ENCODE measurements at regions not wholly inside any gene's neighbourhood (a gene's known extent, or its start where the extent isn't known, plus 50 kb on each side); places are given as distances from the start of the nearest gene placed in this dataset.
"Not testable (repeated sequence)": the region's sequence is repeated elsewhere in the genome, so short reads cannot be mapped to it uniquely, and the experiment has no call there.

GRCh38 chr1:104056786-104057185 is 307.1 kb downstream of the AMY1C start:
- no peak overlapping the region for H3K4me3 Mint-ChIP-seq
- 85% methylated on average over 7 of the region's 8 CpGs for whole genome bisulfite sequencing (ENCODE audit: insufficient coverage)
- intact Hi-C loops (cut with micrococcal nuclease): no loop called here
- no peak for TF ChIP-seq CTCF (IDR thresholded peaks at IDR 0.05)
- no peak for TF ChIP-seq EZH2 (IDR thresholded peaks at IDR 0.05; ENCODE audit: borderline replicate concordance, insufficient read depth, low read depth, low read length, poor library complexity, severe bottlenecking)
- Histone ChIP-seq H3K9me3 (ENCODE audit: control extremely low read depth in 1 of 3, control insufficient read depth in 2 of 3, insufficient read depth in 1 of 3, low read length in 2 of 3) (peaks cover 0 to 6% (median 1%) of the 10 kb centered on the region in 3 donors), H3K9ac (ENCODE audit: low read length) (no peak overlapping the region), H3K79me2 (ENCODE audit: control insufficient read depth, insufficient read depth, low read length) (no peaks in the 10 kb centered on the region), H4K20me1 (ENCODE audit: control insufficient read depth, insufficient read depth, low read length, poor library complexity, severe bottlenecking) (no peaks in the 10 kb centered on the region), H3K4me1 (ENCODE audit: control insufficient read depth in 2 of 2, insufficient read depth in 2 of 2, low read length in 2 of 2) (no peaks in the 10 kb centered on the region), H3K36me3 (replicated peaks in 1 of 2; ENCODE audit: control extremely low read depth in 1 of 2, control insufficient read depth in 1 of 2, extremely low read depth in 1 of 2, insufficient read depth in 2 of 2, low read length in 1 of 2) (no peaks in the 10 kb centered on the region), H3K4me2 (replicated peaks; ENCODE audit: low read depth, low read length, poor library complexity, severe bottlenecking) (no peak overlapping the region), H2AFZ (ENCODE audit: insufficient read depth, low read depth, low read length, poor library complexity, severe bottlenecking) (no peak overlapping the region), H3K27ac (ENCODE audit: low read length in 2 of 2) (no peak overlapping the region), H3K27me3 (replicated peaks in 1 of 4; ENCODE audit: control extremely low read depth in 1 of 4, control insufficient read depth in 3 of 4, insufficient read depth in 4 of 4, low read length in 3 of 4) (no peaks in the 10 kb centered on the region), H3K4me3 (ENCODE audit: control extremely low read depth in 1 of 5, extremely low read depth in 1 of 5, insufficient read depth in 1 of 5, low read depth in 2 of 5, low read length in 4 of 5) (no peak overlapping the region)
- no peaks in the 10 kb centered on the region for H3K27me3 Mint-ChIP-seq
- ChIA-PET POLR2A (no interaction called here), CTCF (no interaction called here)
- ATAC-seq (ENCODE audit: low read depth) (no peak), DNase-seq (no peak)
- peaks cover 2% of the 10 kb centered on the region for H3K9me3 Mint-ChIP-seq (ENCODE audit: insufficient read depth)
- no peak overlapping the region for H3K27ac Mint-ChIP-seq
- no peaks in the 10 kb centered on the region for H3K4me1 Mint-ChIP-seq

- H3K27me3 ChIP-seq (replicated peaks in 1 of 4; ENCODE audit: control extremely low read depth in 1 of 4, control insufficient read depth in 3 of 4, insufficient read depth in 4 of 4, low read length in 3 of 4); H3K9me3 ChIP-seq (ENCODE audit: control extremely low read depth in 1 of 3, control insufficient read depth in 2 of 3, insufficient read depth in 1 of 3, low read length in 2 of 3); H3K9me3 Mint-ChIP-seq (ENCODE audit: insufficient read depth); H3K4me3 Mint-ChIP-seq; H4K20me1 ChIP-seq (ENCODE audit: control insufficient read depth, insufficient read depth, low read length, poor library complexity, severe bottlenecking); H3K27me3 Mint-ChIP-seq; POLR2A ChIA-PET; H3K4me2 ChIP-seq (replicated peaks; ENCODE audit: low read depth, low read length, poor library complexity, severe bottlenecking); H2AFZ ChIP-seq (ENCODE audit: insufficient read depth, low read depth, low read length, poor library complexity, severe bottlenecking); H3K9ac ChIP-seq (ENCODE audit: low read length); H3K79me2 ChIP-seq (ENCODE audit: control insufficient read depth, insufficient read depth, low read length); H3K4me3 ChIP-seq (ENCODE audit: control extremely low read depth in 1 of 5, extremely low read depth in 1 of 5, insufficient read depth in 1 of 5, low read depth in 2 of 5, low read length in 4 of 5); H3K4me1 Mint-ChIP-seq; intact Hi-C loops (cut with micrococcal nuclease); ATAC-seq (ENCODE audit: low read depth); H3K4me1 ChIP-seq (ENCODE audit: control insufficient read depth in 2 of 2, insufficient read depth in 2 of 2, low read length in 2 of 2); H3K36me3 ChIP-seq (replicated peaks in 1 of 2; ENCODE audit: control extremely low read depth in 1 of 2, control insufficient read depth in 1 of 2, extremely low read depth in 1 of 2, insufficient read depth in 2 of 2, low read length in 1 of 2); H3K27ac Mint-ChIP-seq: not testable (repeated sequence)
- CTCF ChIA-PET: interaction anchor here (0.6 kb wide), 1 partner anchor 109 kb away, joined by 5 read pairs; no protein-coding TSS in a partner anchor
- peak overlapping the region in 1 of 2 donors; percentile 27 for H3K27ac ChIP-seq (ENCODE audit: low read length in 2 of 2)
- DNase-seq: peak; percentile 31
- WGBS (ENCODE audit: insufficient coverage): 85% methylated on average over 6 of the region's 6 CpGs
Observed at GRCh38 chr1:104057219-104057898, 307.7 kb downstream of the AMY1C start.

GRCh38 chr1:104061637-104062036 is 311.9 kb downstream of the AMY1C start:
- H2AFZ ChIP-seq (ENCODE audit: insufficient read depth, low read depth, low read length, poor library complexity, severe bottlenecking); intact Hi-C loops (cut with micrococcal nuclease); H4K20me1 ChIP-seq (ENCODE audit: control insufficient read depth, insufficient read depth, low read length, poor library complexity, severe bottlenecking); H3K27ac ChIP-seq (ENCODE audit: low read length in 2 of 2); H3K79me2 ChIP-seq (ENCODE audit: control insufficient read depth, insufficient read depth, low read length); H3K9me3 Mint-ChIP-seq (ENCODE audit: insufficient read depth); H3K4me1 ChIP-seq (ENCODE audit: control insufficient read depth in 2 of 2, insufficient read depth in 2 of 2, low read length in 2 of 2); POLR2A ChIA-PET; H3K27ac Mint-ChIP-seq; DNase-seq; H3K4me2 ChIP-seq (replicated peaks; ENCODE audit: low read depth, low read length, poor library complexity, severe bottlenecking); CTCF ChIA-PET; H3K27me3 ChIP-seq (replicated peaks in 1 of 4; ENCODE audit: control extremely low read depth in 1 of 4, control insufficient read depth in 3 of 4, insufficient read depth in 4 of 4, low read length in 3 of 4); H3K27me3 Mint-ChIP-seq; H3K9ac ChIP-seq (ENCODE audit: low read length); H3K4me3 ChIP-seq (ENCODE audit: control extremely low read depth in 1 of 5, extremely low read depth in 1 of 5, insufficient read depth in 1 of 5, low read depth in 2 of 5, low read length in 4 of 5); H3K4me1 Mint-ChIP-seq; H3K4me3 Mint-ChIP-seq; H3K9me3 ChIP-seq (ENCODE audit: control extremely low read depth in 1 of 3, control insufficient read depth in 2 of 3, insufficient read depth in 1 of 3, low read length in 2 of 3); H3K36me3 ChIP-seq (replicated peaks in 1 of 2; ENCODE audit: control extremely low read depth in 1 of 2, control insufficient read depth in 1 of 2, extremely low read depth in 1 of 2, insufficient read depth in 2 of 2, low read length in 1 of 2); ATAC-seq (ENCODE audit: low read depth): not testable (repeated sequence)
- WGBS (ENCODE audit: insufficient coverage): no CpG with 5 or more reads among the region's 3 CpGs
